Embryonic facial prominence (tissue), 1 donor: ENCODE measurements at regions not wholly inside any gene's neighbourhood (a gene's known extent, or its start where the extent isn't known, plus 50 kb on each side); places are given as distances from the start of the nearest gene placed in this dataset.

Source experiments
- DNase-seq: peaks from one replicate; pipeline ENCODE4 v3.0.0-alpha.2; 2016; ENCODE audit errors: extremely low spot score

DNA sequence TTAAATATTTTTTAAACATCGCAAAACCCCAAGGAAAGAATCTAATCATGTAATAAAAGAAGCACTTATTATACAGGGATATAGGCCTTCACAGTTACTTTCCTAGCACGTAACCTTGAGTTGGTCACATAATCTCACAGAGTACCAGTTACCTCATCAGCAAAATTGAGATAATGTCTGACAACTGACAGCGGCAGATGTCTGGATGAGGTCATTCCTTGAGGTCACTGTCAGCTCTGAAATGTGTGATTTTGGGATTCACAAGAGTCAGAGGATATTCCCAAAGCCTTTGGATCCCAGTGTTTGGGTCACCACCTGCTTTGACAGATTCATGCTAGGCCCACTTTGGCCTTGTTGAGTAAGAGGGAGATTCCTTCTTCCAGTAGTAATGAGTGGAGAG lies 151.4 kb upstream of the SEMA6D start:
- DNase-seq: no peak

DNA sequence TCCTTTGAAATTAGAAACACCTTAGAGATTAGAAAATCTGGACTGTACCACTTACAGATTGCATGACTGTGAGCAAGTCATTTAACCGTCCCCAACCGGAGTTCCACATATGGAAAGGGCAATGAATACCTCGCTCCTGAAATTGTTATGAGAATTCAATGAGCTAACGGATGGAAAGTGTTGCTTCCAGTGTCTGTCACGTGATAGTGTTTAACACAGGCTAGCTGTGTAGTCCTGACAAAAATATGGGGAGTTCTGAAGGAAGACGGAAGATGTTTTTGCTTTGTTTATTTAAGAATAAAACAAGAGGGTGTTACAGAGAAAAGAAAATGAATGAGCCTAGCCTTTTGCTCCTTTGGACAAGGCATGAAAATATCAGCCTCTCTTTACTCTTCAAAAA lies 150.7 kb upstream of the SEMA6D start:
- DNase-seq: no peak

DNA sequence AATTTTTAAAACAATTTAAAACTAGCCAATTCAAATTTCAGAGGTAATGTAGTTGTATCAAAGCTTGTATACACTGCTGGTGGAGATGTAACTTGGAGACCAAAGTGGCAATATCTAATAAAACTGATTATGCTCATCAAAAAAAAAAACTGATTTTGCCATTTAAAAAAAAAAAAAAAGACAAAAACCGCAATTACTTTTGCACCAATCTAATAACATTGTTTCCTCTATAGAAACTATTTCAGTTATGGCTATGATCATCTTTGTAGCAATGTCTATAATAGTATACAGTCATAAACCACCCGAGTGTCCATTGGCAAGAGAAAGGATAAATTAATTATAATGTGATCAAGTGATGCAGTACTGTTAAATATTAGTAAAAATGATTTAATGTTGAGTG lies 149.3 kb upstream of the SEMA6D start:
- DNase-seq: no peak

- DNase-seq: no peak
These were observed 147.3 kb upstream of the SEMA6D start for GRCh38 chr15:47570044-47570443.

GRCh38 chr15:47570451-47570850 lies 146.9 kb upstream of the SEMA6D start:
- no peak for DNase-seq

- no peak for DNase-seq
These were observed 146.2 kb upstream of the SEMA6D start for GRCh38 chr15:47570881-47571640.

DNA sequence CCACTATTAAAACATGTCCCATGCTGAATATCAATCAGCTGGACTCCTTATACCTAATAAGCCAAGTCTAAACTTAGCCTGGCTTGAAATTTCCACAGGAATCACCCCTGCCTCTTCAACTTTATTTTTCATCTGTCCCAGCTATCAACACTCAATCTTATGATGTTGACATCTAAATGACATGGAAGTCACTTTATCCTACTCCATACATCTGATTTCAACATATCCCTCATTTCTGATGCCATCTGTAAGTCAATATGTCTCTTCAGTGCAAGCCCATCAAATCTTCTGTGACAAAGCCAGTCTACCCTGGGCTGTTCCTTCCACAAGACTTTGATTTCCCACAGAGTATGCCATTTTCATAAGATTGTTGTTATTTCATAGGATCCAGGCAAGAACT lies 143.6 kb upstream of the SEMA6D start:
- no peak for DNase-seq

DNA sequence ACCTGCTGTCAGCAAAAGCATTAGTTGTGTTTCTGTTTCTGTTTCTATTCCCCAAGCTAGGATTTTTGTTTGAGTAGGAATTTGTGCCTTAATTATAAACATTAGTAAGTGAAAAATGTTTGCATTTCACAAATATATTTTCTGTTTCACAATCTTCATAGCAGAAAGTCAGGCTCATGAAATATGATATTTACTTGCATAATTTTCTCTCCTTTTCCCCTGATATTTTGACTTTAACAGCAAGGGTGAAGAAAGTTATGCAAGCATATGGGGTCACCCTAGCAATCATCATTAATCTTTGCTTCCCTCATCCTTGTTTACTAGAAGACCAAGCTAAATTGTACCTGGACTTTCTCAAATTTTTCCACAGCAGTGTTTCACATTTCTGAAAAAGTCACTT lies 140.3 kb upstream of the SEMA6D start:
- no peak for DNase-seq

- DNase-seq: no peak
These were observed 139.8 kb upstream of the SEMA6D start for GRCh38 chr15:47577461-47577860.

DNA sequence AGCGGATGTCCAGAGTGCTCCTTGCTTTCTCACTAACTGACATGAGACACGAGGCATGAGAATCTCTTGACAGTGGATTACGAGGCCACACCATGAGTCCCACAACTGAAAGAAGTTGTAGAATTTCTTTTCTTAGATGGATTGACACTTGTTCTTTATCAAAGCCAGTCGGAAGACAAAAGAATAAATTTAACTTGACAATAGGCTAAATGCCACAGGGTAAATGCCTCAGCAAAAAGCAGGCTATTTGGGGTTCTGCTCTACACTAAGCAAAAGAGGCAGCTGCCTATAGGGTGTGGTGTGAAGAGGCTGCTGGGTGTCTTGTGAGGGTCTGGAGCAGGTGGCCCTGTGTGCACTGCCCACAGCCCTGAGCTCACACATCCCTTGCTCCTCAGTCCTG lies 135.1 kb upstream of the SEMA6D start:
- no peak for DNase-seq

- DNase-seq: no peak
These were observed 133.0 kb upstream of the SEMA6D start for GRCh38 chr15:47584316-47584715.

DNA sequence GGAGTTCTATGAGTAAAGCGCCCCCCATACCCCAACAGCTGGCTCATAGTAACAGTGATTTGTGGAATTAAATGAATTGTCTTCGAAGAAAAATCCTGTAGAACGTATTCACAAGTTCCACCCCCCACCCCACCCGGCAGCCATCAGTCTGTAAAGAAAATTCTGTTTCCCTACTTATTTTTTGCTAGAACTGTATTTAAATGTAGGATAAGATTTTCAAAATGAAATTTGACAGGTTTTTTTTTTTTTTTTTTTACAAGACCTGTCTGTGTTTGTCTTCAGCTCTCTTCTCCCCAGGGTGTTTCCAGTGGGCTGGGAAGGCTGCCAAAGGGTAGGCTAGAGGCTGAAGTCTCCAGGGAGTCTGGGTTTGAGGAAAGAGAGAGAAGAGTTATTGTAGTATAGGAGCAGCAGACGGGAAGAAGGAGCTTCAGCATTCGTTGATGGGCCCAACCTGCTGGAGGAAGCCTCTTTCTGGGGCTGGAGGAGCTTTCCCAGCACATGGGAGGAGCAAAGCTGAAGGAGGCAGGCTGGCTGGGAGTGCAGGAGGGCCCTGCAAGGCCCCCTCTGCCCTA lies 130.6 kb upstream of the SEMA6D start:
- DNase-seq: no peak

GRCh38 chr15:47587940-47588802 lies 129.1 kb upstream of the SEMA6D start:
- no peak for DNase-seq

DNA sequence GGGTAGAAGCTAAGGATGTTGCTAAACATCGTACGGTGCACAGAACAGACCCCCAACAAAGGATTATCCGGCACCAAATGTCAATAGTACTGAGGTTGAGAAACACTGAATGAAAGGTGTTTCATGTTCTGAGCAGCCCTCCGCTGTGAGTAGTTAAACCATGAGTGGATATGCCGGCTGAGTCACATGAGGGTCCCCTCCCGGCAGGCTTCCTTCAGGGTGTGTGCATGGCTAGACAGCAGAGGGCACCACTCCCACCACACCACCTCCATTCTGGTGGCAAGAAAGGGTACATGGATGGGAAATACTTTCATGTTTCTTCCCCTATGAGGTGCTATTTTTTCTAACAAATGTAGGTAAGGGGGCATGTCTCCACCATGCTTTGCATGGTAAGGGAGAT lies 128.3 kb upstream of the SEMA6D start:
- DNase-seq: no peak

DNA sequence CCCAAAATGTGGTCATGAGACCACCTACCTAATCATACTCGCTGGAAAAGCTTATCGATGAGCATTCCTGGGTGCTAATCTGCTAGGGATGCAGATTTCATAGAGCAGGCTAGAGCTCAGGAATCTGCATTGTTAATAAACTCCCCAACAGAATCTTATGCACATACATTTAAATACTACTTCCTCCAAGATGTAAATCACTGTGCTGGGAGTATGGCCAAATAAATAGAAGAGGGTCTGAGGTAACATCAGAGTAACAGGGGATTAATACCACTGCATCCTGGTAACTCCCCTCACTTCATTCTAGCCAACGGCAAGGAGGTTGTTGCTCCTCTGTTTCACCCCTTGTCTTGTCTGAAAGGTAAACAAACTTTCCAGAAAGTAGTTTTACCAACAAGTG lies 118.3 kb upstream of the SEMA6D start:
- no peak for DNase-seq

GRCh38 chr15:47599806-47600205 lies 117.5 kb upstream of the SEMA6D start:
- no peak for DNase-seq

DNA sequence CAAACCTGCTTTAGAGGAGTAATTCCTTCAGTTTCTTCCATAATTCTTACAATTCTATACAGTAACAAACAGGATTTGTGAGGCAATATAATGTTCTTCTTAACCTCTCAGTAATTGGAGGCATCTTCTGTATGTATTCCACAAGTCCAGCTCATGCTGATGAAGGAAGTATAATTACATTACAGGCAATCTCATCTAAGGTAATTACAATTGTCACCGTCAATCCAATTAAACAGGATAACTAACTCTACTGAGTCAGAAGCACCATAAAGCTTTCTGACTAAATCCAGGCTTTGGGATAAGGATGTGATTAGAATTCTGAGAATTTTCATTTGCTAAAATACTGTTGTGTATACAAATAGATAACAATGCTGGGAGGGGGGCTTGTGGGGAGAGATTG lies 115.2 kb upstream of the SEMA6D start:
- DNase-seq: no peak

- no peak for DNase-seq
These were observed 114.3 kb upstream of the SEMA6D start for GRCh38 chr15:47603026-47603425.

DNA sequence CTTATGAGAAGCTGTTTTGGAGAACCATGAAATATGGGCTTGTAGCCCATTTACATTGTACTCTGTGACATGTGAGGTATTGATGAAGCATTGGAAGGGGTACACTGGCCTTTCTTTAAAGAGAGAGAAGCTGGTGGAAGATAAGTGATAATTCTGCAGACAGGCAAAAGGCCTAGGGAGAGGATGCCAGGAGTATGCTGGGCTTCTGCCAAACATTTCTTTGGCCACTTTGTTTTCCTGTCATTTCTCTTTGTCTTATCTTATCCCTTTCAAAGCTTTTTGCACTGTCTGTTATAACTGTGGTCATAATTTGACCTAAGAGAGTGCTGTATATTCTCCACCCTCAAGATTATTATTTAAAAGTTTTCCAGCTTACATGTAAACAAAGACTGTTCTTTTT lies 109.6 kb upstream of the SEMA6D start:
- DNase-seq: no peak

DNA sequence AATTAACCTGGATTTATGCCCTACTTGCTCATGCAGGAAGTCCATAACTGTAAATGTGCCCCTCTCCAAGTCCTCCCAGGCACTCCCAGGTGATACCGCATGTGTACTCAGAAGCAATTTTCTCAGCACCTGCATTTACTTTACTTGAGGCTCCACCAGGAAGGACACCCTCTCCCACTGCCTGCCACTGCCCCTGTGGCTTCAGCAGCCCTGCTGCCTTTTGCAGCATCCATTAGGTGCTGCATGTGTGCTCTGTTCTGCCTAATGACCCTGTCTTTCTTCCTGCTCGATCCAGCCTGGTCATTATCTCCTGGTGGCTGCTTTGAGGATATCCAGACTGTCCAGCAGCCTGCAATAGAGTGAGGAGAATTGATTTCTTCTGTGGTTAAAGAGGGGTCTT lies 107.6 kb upstream of the SEMA6D start:
- no peak for DNase-seq

GRCh38 chr15:47610736-47611135 lies 106.6 kb upstream of the SEMA6D start:
- no peak for DNase-seq

GRCh38 chr15:47614360-47615011 lies 102.8 kb upstream of the SEMA6D start:
- DNase-seq: no peak
